ENCODE measurements at regions not wholly inside any gene's neighbourhood (a gene's known extent, or its start where the extent isn't known, plus 50 kb on each side); places are given as distances from the start of the nearest gene placed in this dataset.

DNA sequence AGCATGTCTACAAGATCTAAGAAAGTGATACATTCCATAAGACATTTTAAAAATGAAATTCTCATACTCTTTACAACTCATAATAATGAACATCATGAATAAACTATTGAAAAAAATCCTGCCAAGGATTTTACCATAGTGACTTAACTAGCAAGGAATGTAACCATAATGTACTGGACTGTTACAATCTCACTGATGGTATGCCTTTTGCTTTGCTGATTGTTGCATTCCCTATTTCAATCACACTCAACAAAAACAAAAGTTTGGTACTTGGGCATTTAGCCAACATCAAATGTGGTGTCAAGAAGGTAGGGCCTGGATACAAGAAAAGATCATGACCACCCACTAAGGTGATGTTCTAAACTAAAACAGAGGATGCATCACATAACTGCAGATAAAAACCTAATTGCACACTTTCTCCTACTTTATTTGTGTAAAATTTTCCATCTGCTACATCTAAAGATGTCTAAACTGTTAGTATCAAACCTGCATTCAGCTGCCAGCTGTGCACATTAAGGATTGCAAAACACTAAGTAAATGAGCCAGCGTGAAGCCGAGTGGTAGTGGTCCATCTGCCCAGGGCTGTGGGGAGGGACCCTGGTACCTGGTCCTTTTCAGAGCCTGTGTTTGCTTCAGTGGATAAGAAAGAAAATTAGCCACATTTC is 564.4 kb downstream of the ZEB2 start:
- no peak for DNase-seq (ENCODE audit: low spot score)
- TF ChIP-seq, protein P1, sequence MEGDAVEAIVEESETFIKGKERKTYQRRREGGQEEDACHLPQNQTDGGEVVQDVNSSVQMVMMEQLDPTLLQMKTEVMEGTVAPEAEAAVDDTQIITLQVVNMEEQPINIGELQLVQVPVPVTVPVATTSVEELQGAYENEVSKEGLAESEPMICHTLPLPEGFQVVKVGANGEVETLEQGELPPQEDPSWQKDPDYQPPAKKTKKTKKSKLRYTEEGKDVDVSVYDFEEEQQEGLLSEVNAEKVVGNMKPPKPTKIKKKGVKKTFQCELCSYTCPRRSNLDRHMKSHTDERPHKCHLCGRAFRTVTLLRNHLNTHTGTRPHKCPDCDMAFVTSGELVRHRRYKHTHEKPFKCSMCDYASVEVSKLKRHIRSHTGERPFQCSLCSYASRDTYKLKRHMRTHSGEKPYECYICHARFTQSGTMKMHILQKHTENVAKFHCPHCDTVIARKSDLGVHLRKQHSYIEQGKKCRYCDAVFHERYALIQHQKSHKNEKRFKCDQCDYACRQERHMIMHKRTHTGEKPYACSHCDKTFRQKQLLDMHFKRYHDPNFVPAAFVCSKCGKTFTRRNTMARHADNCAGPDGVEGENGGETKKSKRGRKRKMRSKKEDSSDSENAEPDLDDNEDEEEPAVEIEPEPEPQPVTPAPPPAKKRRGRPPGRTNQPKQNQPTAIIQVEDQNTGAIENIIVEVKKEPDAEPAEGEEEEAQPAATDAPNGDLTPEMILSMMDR (IDR thresholded peaks at IDR 0.05): no peak
- Mint-ChIP-seq H3K27me3 (ENCODE audit: low read depth) (no peaks in the 10 kb centered on the region), H3K4me3 (ENCODE audit: unreplicated experiment) (no peak overlapping the region), H3K27ac (ENCODE audit: unreplicated experiment) (peak overlapping the region; percentile 83), H3K9me3 (ENCODE audit: low read depth) (no peaks in the 10 kb centered on the region), H3K4me1 (ENCODE audit: low read depth) (peaks cover 35% of the 10 kb centered on the region), H3K36me3 (ENCODE audit: low read depth) (no peaks in the 10 kb centered on the region)

DNA sequence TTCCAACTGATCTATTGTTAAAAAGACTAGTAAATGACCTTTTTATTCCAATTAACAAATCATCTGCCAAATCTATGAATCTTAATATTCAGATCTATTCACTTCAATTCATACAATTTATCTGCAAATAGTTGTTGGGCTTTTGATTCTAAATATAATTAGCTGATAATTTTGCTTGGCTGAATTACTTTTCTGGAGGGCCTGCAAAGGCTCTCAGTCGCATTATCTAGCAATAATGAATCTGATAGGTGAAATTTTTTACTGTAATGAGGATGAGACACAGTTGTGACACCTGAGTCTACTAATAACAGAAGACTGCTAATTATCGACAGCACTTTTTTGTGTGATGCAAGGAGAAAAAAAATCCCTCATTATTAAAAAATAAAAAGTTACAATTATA is 565.1 kb downstream of the ZEB2 start:
- Mint-ChIP-seq H3K9me3 (ENCODE audit: low read depth) (no peaks in the 10 kb centered on the region), H3K27me3 (ENCODE audit: low read depth) (no peaks in the 10 kb centered on the region), H3K36me3 (ENCODE audit: low read depth) (no peaks in the 10 kb centered on the region), H3K27ac (ENCODE audit: unreplicated experiment) (peak overlapping the region; percentile 83), H3K4me1 (ENCODE audit: low read depth) (peaks cover 35% of the 10 kb centered on the region), H3K4me3 (ENCODE audit: unreplicated experiment) (no peak overlapping the region)
- no peak for DNase-seq (ENCODE audit: low spot score)
- TF ChIP-seq, protein P1 (IDR thresholded peaks at IDR 0.05): no peak

DNA sequence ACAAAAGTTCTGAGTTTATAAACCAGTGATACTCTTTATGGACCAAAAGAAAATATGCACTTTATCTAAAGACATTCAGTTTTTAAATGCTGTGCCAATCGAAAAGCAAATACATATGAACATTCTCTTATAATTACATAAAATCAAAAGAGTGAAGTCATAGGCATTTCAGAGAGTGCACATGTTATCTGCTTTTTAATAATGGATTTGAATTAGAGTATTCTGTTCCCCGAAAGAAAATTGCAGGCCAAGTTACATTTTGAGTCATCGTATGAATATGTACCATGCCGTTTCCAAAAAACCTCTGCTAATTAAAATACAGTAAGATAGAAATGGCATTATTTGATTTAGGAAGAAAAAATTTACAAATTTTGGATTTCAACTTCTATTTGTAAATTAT is 565.7 kb downstream of the ZEB2 start:
- no peaks in the 10 kb centered on the region for H3K36me3 Mint-ChIP-seq (ENCODE audit: low read depth)
- H3K4me3 Mint-ChIP-seq (ENCODE audit: unreplicated experiment): no peak overlapping the region
- no peaks in the 10 kb centered on the region for H3K27me3 Mint-ChIP-seq (ENCODE audit: low read depth)
- peaks cover 41% of the 10 kb centered on the region for H3K4me1 Mint-ChIP-seq (ENCODE audit: low read depth)
- no peaks in the 10 kb centered on the region for H3K9me3 Mint-ChIP-seq (ENCODE audit: low read depth)
- TF ChIP-seq, protein P1 (IDR thresholded peaks at IDR 0.05): no peak
- peak overlapping the region; percentile 54 for H3K27ac Mint-ChIP-seq (ENCODE audit: unreplicated experiment)
- DNase-seq (ENCODE audit: low spot score): no peak

DNA sequence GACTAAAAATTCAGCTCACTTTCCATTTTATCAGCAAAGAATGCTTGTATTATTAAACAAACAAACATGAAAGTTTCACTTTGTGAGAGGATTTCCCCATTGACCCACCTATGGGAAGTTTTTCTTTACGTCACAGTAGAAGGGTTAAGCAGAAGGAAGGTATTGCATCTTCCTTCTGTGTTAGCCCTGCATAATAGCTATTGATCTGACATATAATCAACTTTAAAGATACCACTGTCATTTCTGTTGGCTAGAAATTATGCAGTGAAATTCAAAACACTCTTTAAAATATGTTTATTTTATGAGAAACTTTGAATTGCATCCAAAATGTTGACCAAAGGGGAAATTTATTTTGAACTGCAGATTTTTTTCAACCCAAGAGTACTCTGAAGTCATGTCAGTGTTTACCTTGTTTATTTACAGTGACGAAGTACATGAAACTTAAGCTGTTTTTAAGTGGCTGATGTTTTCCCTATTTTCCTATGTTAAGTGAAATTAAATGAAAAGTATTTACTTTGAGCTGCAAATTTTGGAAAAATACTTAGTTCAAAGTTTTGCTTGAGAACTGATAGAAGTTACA is 566.4 kb downstream of the ZEB2 start:
- peaks cover 48% of the 10 kb centered on the region for H3K4me1 Mint-ChIP-seq (ENCODE audit: low read depth)
- H3K27me3 Mint-ChIP-seq (ENCODE audit: low read depth): no peaks in the 10 kb centered on the region
- no peak overlapping the region for H3K4me3 Mint-ChIP-seq (ENCODE audit: unreplicated experiment)
- TF ChIP-seq, protein P1 (IDR thresholded peaks at IDR 0.05): no peak
- DNase-seq (ENCODE audit: low spot score): no peak
- H3K27ac Mint-ChIP-seq (ENCODE audit: unreplicated experiment): peak overlapping the region; percentile 54
- H3K36me3 Mint-ChIP-seq (ENCODE audit: low read depth): no peaks in the 10 kb centered on the region
- H3K9me3 Mint-ChIP-seq (ENCODE audit: low read depth): no peaks in the 10 kb centered on the region

DNA sequence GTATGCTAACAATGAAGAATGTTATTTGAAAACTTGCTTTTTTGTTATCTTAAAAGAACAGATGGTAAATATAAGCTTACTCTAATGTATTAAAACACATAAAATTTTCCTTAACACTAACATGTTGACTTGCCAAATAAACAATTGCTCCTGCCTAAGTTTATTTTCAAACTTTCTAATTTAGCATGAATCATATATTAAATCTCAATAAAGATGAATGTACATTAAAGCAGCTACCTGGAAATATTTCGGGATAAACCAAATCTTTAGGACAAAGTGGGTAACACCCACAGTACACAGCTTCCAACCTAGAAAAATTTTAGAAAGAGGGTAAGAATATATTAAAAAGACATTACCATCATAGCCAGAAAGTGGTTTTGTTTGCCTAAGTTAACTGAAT is 567.4 kb downstream of the ZEB2 start:
- H3K4me1 Mint-ChIP-seq (ENCODE audit: low read depth): peaks cover 50% of the 10 kb centered on the region
- H3K27me3 Mint-ChIP-seq (ENCODE audit: low read depth): no peaks in the 10 kb centered on the region
- H3K4me3 Mint-ChIP-seq (ENCODE audit: unreplicated experiment): no peak overlapping the region
- H3K27ac Mint-ChIP-seq (ENCODE audit: unreplicated experiment): no peak overlapping the region
- TF ChIP-seq, protein P1 (IDR thresholded peaks at IDR 0.05): no peak
- DNase-seq (ENCODE audit: low spot score): no peak
- H3K36me3 Mint-ChIP-seq (ENCODE audit: low read depth): no peaks in the 10 kb centered on the region
- no peaks in the 10 kb centered on the region for H3K9me3 Mint-ChIP-seq (ENCODE audit: low read depth)

Measured in chondrocyte (in vitro differentiated cells).